Body of pancreas (tissue), 4 donors: ENCODE measurements at regions not wholly inside any gene's neighbourhood (a gene's known extent, or its start where the extent isn't known, plus 50 kb on each side); places are given as distances from the start of the nearest gene placed in this dataset.

Source experiments
- ATAC-seq: fragments of 150-250 bp; one replicate; pipeline ENCODE4 v1.9.1; 2016
- DNase-seq, 4 donors: peaks; one replicate each; pipeline ENCODE4 v3.0.0-alpha.2; 2019
- H3K27ac ChIP-seq, 4 donors: fragments of 200-600 bp; sonication (generic); 1 replicate in 3 of 4; 2 replicates in 1 of 4; pipeline versions ENCODE4 v1.5.1 to v1.6.1; 2016 to 2019; ENCODE audit warnings: mild to moderate bottlenecking in 1 of 4, mixed read lengths in 1 of 4, moderate library complexity in 1 of 4
- H3K27me3 ChIP-seq, 2 donors: fragments of 200-600 bp; sonication (generic); one replicate each; pipeline ENCODE4 v1.6.0; 2016; ENCODE audit warnings: mild to moderate bottlenecking in 1 of 2
- H3K36me3 ChIP-seq, 2 donors: fragments of 200-600 bp; sonication (generic); replicated peaks in 1 of 2; 2 replicates each; pipeline ENCODE4 v1.5.1; 2016; ENCODE audit warnings: low read depth in 2 of 2; ENCODE audit not compliant: insufficient read depth in 1 of 2
- H3K4me1 ChIP-seq: fragments of 200-600 bp; sonication (generic); one replicate; pipeline ENCODE4 v1.6.0; 2016
- H3K4me3 ChIP-seq, 2 donors: fragments of 200-600 bp; sonication (generic); 1 replicate in 1 of 2; 2 replicates in 1 of 2; pipeline ENCODE4 v1.5.1; 2016 to 2019
- H3K9me3 ChIP-seq, 3 donors: fragments of 200-600 bp; sonication (generic); 1 replicate in 2 of 3; 2 replicates in 1 of 3; pipeline ENCODE4 v1.5.1; 2016
- POLR2A ChIP-seq, 3 donors: fragments of 450-650 bp; IDR thresholded peaks; one replicate each; pipeline ENCODE4 v1.6.1; 2016; ENCODE audit warnings: antibody characterized with exemption in 3 of 3, mild to moderate bottlenecking in 2 of 3
- WGBS, 2 donors: methylation state at CpG; one replicate each; pipeline ENCODE4 v1.1.5; 2017; 5-methylcytosine and 5-hydroxymethylcytosine counted together
- intact Hi-C: fragments of 100-400 bp; cut with DNase I; formaldehyde crosslinking; loops from one replicate; pipeline ENCODE4 v1.15.1; 2023
- TF ChIP-seq, protein P1 (sequence below), 7 experiments: fragments of 450-650 bp in 4 of 7; fragments of 200-600 bp in 3 of 7; sonication (generic) in 3 of 7; IDR thresholded peaks; one replicate each; pipeline ENCODE4 v1.5.1; 2016 to 2019; ENCODE audit warnings: antibody characterized with exemption in 7 of 7

DNA sequence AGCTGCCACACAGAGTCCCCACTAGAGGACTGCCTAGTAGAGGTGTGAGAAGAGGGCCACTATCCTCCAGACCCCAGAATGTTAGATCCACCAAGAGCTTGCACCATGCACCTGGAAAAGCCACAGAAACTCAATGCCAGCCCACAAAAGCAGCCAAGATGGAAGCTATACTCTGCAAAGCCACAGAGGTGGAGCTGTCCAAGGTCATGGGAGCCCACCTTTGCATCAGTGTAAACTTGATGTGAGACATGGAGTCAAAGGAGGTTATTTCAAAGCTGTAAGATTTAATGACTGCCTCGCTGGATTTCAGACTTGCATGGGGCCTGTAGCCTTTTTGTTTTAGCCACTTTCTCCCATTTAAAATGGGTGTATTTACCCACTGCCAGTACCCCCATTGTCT is 1030.1 kb upstream of the GRIA3 start:
- TF ChIP-seq, protein P1, sequence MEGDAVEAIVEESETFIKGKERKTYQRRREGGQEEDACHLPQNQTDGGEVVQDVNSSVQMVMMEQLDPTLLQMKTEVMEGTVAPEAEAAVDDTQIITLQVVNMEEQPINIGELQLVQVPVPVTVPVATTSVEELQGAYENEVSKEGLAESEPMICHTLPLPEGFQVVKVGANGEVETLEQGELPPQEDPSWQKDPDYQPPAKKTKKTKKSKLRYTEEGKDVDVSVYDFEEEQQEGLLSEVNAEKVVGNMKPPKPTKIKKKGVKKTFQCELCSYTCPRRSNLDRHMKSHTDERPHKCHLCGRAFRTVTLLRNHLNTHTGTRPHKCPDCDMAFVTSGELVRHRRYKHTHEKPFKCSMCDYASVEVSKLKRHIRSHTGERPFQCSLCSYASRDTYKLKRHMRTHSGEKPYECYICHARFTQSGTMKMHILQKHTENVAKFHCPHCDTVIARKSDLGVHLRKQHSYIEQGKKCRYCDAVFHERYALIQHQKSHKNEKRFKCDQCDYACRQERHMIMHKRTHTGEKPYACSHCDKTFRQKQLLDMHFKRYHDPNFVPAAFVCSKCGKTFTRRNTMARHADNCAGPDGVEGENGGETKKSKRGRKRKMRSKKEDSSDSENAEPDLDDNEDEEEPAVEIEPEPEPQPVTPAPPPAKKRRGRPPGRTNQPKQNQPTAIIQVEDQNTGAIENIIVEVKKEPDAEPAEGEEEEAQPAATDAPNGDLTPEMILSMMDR (IDR thresholded peaks at IDR 0.05) = no peak
- TF ChIP-seq POLR2A (IDR thresholded peaks at IDR 0.05) = no peak
- Histone ChIP-seq H3K36me3 (no peaks in the 10 kb centered on the region), H3K4me3 (no peak overlapping the region), H3K4me1 (no peaks in the 10 kb centered on the region), H3K27me3 (no peaks in the 10 kb centered on the region), H3K27ac (no peak overlapping the region), H3K9me3 (no peaks in the 10 kb centered on the region)
- 46 to 83% methylated on average over 1 of the region's 1 CpG for WGBS, 2 donors
- ATAC-seq (no peak), DNase-seq (no peak)
- intact Hi-C loops = no loop called here

DNA sequence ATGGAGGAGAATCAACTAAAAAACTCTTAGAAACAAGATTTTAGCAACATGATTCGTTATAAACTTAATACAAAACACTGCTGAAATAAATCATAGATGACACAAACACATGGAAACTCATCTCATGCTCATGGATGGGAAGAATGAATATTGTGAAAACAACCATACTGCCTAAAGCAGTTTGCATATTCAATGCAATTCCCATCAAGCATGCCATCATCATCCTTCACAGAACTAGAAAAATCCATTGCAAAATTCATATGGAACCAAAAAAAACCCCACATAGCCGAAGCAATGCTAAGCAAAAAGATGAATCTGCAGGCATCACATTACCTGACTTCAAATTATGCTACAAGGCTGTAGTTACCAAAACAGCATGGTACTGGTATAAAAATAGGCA is 1015.8 kb upstream of the GRIA3 start:
- intact Hi-C loops = no loop called here
- no peaks in the 10 kb centered on the region for H3K27me3 ChIP-seq
- H3K4me3 ChIP-seq = no peak overlapping the region
- H3K9me3 ChIP-seq = no peaks in the 10 kb centered on the region
- TF ChIP-seq POLR2A (IDR thresholded peaks at IDR 0.05) = no peak
- TF ChIP-seq, protein P1 (IDR thresholded peaks at IDR 0.05) = no peak
- no peaks in the 10 kb centered on the region for H3K4me1 ChIP-seq
- no peak overlapping the region for H3K27ac ChIP-seq
- WGBS, 2 donors = 46 to 48% methylated on average over 2 of the region's 2 CpGs
- no peaks in the 10 kb centered on the region for H3K36me3 ChIP-seq
- DNase-seq (no peak), ATAC-seq (no peak)

DNA sequence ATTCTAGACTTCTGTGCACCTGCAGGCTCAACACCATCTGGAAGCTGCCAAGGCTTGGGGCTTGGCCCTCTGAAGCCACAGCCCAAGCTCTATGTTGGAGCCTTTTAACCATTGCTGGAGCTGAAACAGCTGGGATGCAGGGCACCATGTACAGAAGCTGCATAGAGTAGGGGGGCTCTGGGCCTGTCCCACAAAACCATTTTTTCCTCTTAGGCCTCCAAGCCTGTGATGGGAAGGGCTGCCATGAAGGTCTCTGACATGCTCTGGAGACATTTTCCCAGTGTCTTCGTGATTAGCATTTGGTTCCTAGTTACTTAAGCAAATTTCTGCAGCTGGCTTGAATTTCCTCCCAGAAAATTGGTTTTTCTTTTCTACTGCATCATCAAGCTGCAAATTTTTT is 999.3 kb upstream of the GRIA3 start:
- H3K4me3 ChIP-seq = no peak overlapping the region
- no peaks in the 10 kb centered on the region for H3K4me1 ChIP-seq
- DNase-seq (no peak), ATAC-seq (no peak)
- no peaks in the 10 kb centered on the region for H3K36me3 ChIP-seq
- TF ChIP-seq POLR2A (IDR thresholded peaks at IDR 0.05) = no peak
- TF ChIP-seq, protein P1 (IDR thresholded peaks at IDR 0.05) = no peak
- intact Hi-C loops = no loop called here
- H3K27me3 ChIP-seq = no peaks in the 10 kb centered on the region
- H3K27ac ChIP-seq = no peak overlapping the region
- H3K9me3 ChIP-seq = no peaks in the 10 kb centered on the region
- 14% methylated on average over 1 of the region's 1 CpG; no CpG with 5 or more reads in 1 of the 2 donors for WGBS, 2 donors

DNA sequence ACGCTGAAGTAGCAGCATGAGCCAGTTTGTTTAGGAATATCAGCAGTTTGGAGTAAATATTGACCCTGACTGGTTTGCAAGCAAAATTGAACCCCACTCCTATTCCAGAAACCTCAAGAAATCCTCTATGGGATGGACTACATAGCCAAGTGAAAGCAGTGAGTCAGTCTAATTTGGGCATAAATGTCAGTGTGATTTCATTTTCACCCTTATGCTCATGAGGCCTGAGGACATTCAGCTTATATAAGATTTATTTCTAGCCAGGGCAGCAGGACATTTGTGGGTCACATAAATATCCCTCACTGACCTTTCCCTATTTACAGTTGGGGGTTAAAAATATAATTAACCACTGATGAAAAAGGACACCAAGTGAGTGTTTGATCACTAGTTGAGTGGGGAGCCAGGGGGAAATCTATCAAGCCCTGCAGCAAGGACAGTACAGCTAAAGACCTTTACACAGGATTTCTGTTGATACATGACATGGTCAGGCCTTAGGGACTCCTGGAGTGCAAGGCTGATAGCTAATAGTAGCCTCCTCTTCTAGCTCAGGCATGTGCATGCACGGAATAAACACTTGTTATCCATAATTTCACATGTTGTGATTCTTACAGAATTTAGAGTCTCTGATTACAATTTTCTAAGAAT is 996.9 kb upstream of the GRIA3 start:
- H3K36me3 ChIP-seq = no peaks in the 10 kb centered on the region
- H3K4me3 ChIP-seq = no peak overlapping the region
- no peaks in the 10 kb centered on the region for H3K27me3 ChIP-seq
- no peaks in the 10 kb centered on the region for H3K9me3 ChIP-seq
- TF ChIP-seq, protein P1 (IDR thresholded peaks at IDR 0.05) = no peak
- no peak for TF ChIP-seq POLR2A (IDR thresholded peaks at IDR 0.05)
- H3K27ac ChIP-seq = no peak overlapping the region
- WGBS, 2 donors = 30 to 48% methylated on average over 2 of the region's 2 CpGs
- DNase-seq (no peak), ATAC-seq (no peak)
- no peaks in the 10 kb centered on the region for H3K4me1 ChIP-seq
- intact Hi-C loops = no loop called here

DNA sequence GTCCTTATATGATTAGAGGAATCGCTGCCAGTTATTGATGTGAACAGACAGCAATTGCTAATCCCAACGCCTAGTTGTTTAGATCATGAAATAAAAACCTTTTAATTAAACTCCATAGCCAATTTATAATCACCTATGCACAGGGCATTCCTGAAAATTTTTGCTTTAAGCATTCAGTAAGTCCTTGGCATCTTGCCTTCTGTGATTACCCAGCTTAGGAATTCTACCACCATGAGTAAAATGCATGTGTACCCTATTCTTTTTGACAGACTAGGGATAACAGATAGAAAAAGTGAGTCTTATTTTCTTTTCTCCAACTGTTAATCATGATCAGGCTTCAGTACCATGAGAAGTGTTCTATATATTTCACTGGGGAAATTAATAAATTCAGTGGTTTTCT is 995.3 kb upstream of the GRIA3 start:
- TF ChIP-seq, protein P1 (IDR thresholded peaks at IDR 0.05) = no peak
- TF ChIP-seq POLR2A (IDR thresholded peaks at IDR 0.05) = no peak
- 26 to 58% methylated on average over 2 of the region's 2 CpGs for WGBS, 2 donors
- no peaks in the 10 kb centered on the region for H3K27me3 ChIP-seq
- intact Hi-C loops = no loop called here
- H3K27ac ChIP-seq = no peak overlapping the region
- DNase-seq (no peak), ATAC-seq (no peak)
- H3K4me1 ChIP-seq = no peaks in the 10 kb centered on the region
- no peak overlapping the region for H3K4me3 ChIP-seq
- H3K36me3 ChIP-seq = no peaks in the 10 kb centered on the region
- no peaks in the 10 kb centered on the region for H3K9me3 ChIP-seq
